ENCODE measurements at regions not wholly inside any gene's neighbourhood (a gene's known extent, or its start where the extent isn't known, plus 50 kb on each side); places are given as distances from the start of the nearest gene placed in this dataset.
A peak's percentile ranks its signal among the peaks of the same experiment; 100 is the strongest.

GRCh38 chr17:77684803-77685798, 273.4 kb upstream of the TNRC6C start:
- Histone ChIP-seq H3K4me1 (replicated peaks in 1 of 2; ENCODE audit: control insufficient read depth in 2 of 2, insufficient read depth in 2 of 2, low read length in 2 of 2) (no peaks in the 10 kb centered on the region), H3K9me1 (ENCODE audit: control insufficient read depth, insufficient read depth, low read length) (no peaks in the 10 kb centered on the region), H3K27ac (ENCODE audit: extremely low read depth, low read depth, low read length) (no peak overlapping the region), H3K79me2 (ENCODE audit: control insufficient read depth, insufficient read depth, low read length) (no peaks in the 10 kb centered on the region), H3K27me3 (ENCODE audit: control insufficient read depth in 2 of 2, insufficient read depth in 2 of 2, low read length in 2 of 2) (peaks cover 6 to 47% of the 10 kb centered on the region in 2 experiments), H4K20me1 (replicated peaks; ENCODE audit: control insufficient read depth, insufficient read depth, low read length) (no peaks in the 10 kb centered on the region), H3K4me2 (ENCODE audit: insufficient read depth, low read length) (no peak overlapping the region), H3K9ac (ENCODE audit: insufficient read depth in 1 of 2, low read depth in 2 of 2, low read length in 2 of 2) (no peak overlapping the region), H3K36me3 (ENCODE audit: control insufficient read depth, insufficient read depth, low read length) (no peaks in the 10 kb centered on the region), H3K9me3 (replicated peaks; ENCODE audit: control insufficient read depth, insufficient read depth, low read depth, low read length) (no peaks in the 10 kb centered on the region), H2AFZ (ENCODE audit: low read depth, low read length) (no peak overlapping the region), H3K4me3 (no peak overlapping the region)
- no TSS peak for BruUV-seq (replicated peaks)
- ChIA-PET POLR2A (no interaction called here), CTCF (ENCODE audit: low intra/inter-chr PET ratio) (no interaction called here)
- ATAC-seq: no peak
- WGBS (ENCODE audit: insufficient coverage, low coverage, missing lambda C conversion rate): under 1% methylated on average over 15 of the region's 15 CpGs
- in situ Hi-C loops (cut with MboI) (no loop called here), intact Hi-C loops (cut with micrococcal nuclease) (no loop called here)
- TF ChIP-seq MEIS2 (IDR thresholded peaks at IDR 0.05; ENCODE audit: partially characterized antibody) (peak; percentile 30), PKNOX1 (IDR thresholded peaks at IDR 0.05) (0 out of 2 replicates have a peak, but pooled peaks have one; percentile 25), CEBPB (tag; IDR thresholded peaks at IDR 0.05) (peak; percentile 87), ZNF583 (CRISPR knock-in tag; IDR thresholded peaks at IDR 0.05) (no peak), ZBED1 (IDR thresholded peaks at IDR 0.05) (no peak), ZKSCAN3 (CRISPR knock-in tag; IDR thresholded peaks at IDR 0.05) (no peak), CEBPG (CRISPR knock-in tag; IDR thresholded peaks at IDR 0.05) (no peak), CEBPG (tag; conservative IDR thresholded peaks at IDR 0.05 in 1 of 2, IDR thresholded peaks at IDR 0.05 in 1 of 2) (peak; percentile 78 to 84)
- no peak for FAIRE-seq
- DNase-seq (ENCODE audit: extremely low read depth in 1 of 4, low spot score in 3 of 4): no peak
